Upper lobe of left lung (tissue), 6 donors: ENCODE measurements at regions not wholly inside any gene's neighbourhood (a gene's known extent, or its start where the extent isn't known, plus 50 kb on each side); places are given as distances from the start of the nearest gene placed in this dataset.

Experiments
- ATAC-seq, 2 donors: fragments of 200-7000 bp; cut with Tn5 transposase; one replicate each; pipeline ENCODE4 v1.9.1; 2022; ENCODE audit warnings: mild to moderate bottlenecking in 2 of 2, moderate library complexity in 2 of 2; ENCODE audit not compliant: low FRiP score in 2 of 2
- DNase-seq, 2 donors: peaks; one replicate each; pipeline ENCODE4 v3.0.0-alpha.2; 2019 to 2020
- H3K27ac ChIP-seq, 4 donors: fragments of 200-600 bp; sonication (generic); one replicate each; pipeline ENCODE4 v1.5.1; 2016 to 2019
- H3K27me3 ChIP-seq, 4 donors: fragments of 200-600 bp; sonication (generic); one replicate each; pipeline ENCODE4 v1.5.1; 2017 to 2019
- H3K36me3 ChIP-seq, 4 donors: fragments of 200-600 bp; sonication (generic); one replicate each; pipeline ENCODE4 v1.5.1; 2016 to 2019
- H3K4me1 ChIP-seq, 4 donors: fragments of 200-600 bp; sonication (generic); one replicate each; pipeline ENCODE4 v1.5.1; 2018 to 2019
- H3K4me3 ChIP-seq, 4 donors: fragments of 200-600 bp; sonication (generic); one replicate each; pipeline ENCODE4 v1.5.1; 2017 to 2019; ENCODE audit warnings: mild to moderate bottlenecking in 2 of 4, moderate library complexity in 1 of 4
- H3K9me3 ChIP-seq, 4 donors: fragments of 200-600 bp; sonication (generic); one replicate each; pipeline ENCODE4 v1.5.1; 2018 to 2019
- EP300 ChIP-seq, 4 donors: sonication (generic); formaldehyde crosslinking; IDR thresholded peaks; one replicate each; pipeline ENCODE4 v1.5.1; 2017; ENCODE audit warnings: antibody characterized with exemption in 4 of 4, control low read depth in 2 of 4
- POLR2A ChIP-seq, 4 donors: fragments of 450-650 bp; IDR thresholded peaks; one replicate each; pipeline ENCODE4 v1.5.1; 2016 to 2017; ENCODE audit warnings: antibody characterized with exemption in 4 of 4, mild to moderate bottlenecking in 2 of 4
- POLR2AphosphoS5 ChIP-seq, 2 donors: sonication (generic); formaldehyde crosslinking; IDR thresholded peaks; one replicate each; pipeline ENCODE4 v1.5.1; 2017; ENCODE audit warnings: antibody characterized with exemption in 2 of 2
- WGBS, 2 donors: methylation state at CpG; one replicate each; pipeline ENCODE4 v1.1.5; 2017 to 2018; 5-methylcytosine and 5-hydroxymethylcytosine counted together
- TF ChIP-seq, protein P1 (sequence below), 6 experiments: fragments of 450-650 bp in 4 of 6; fragments of 200-600 bp in 2 of 6; sonication (generic) in 2 of 6; IDR thresholded peaks; one replicate each; pipeline ENCODE4 v1.5.1; 2016 to 2019; ENCODE audit warnings: antibody characterized with exemption in 6 of 6
- donor health status: DM: no; HTN: no; CAD: no; lungs with moderate emphysema.
- donor health status: DM: no; HTN: yes; CAD: no; lungs with severe emphysema.

DNA sequence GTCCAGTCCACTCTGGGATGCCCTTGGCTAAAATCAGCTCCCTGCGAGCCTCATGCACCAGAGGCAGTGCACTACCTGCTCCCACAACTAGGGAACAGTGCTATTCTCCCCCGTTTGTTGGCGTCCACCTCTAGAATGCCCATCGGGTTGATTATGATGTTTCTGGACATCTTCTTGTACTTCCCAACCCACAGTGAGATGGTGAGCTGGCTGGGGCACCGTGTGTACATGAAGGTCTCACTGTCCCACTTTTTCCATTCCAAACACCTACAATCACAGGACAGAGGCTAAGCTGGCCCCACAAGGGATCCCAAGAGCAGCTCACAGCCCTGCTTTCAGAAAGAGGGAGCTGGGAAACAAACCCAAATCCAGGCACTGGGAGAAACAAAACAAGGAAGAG is 126.2 kb upstream of the ZNF92 start:
- ATAC-seq, result no peak
- TF ChIP-seq EP300 (IDR thresholded peaks at IDR 0.05) (no peak), POLR2AphosphoS5 (IDR thresholded peaks at IDR 0.05) (no peak), POLR2A (IDR thresholded peaks at IDR 0.05) (no peak)
- TF ChIP-seq, protein P1, sequence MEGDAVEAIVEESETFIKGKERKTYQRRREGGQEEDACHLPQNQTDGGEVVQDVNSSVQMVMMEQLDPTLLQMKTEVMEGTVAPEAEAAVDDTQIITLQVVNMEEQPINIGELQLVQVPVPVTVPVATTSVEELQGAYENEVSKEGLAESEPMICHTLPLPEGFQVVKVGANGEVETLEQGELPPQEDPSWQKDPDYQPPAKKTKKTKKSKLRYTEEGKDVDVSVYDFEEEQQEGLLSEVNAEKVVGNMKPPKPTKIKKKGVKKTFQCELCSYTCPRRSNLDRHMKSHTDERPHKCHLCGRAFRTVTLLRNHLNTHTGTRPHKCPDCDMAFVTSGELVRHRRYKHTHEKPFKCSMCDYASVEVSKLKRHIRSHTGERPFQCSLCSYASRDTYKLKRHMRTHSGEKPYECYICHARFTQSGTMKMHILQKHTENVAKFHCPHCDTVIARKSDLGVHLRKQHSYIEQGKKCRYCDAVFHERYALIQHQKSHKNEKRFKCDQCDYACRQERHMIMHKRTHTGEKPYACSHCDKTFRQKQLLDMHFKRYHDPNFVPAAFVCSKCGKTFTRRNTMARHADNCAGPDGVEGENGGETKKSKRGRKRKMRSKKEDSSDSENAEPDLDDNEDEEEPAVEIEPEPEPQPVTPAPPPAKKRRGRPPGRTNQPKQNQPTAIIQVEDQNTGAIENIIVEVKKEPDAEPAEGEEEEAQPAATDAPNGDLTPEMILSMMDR (IDR thresholded peaks at IDR 0.05), result no peak
- WGBS, 2 donors, result 88 to 89% methylated on average over 4 to 5 of the region's 5 CpGs
- Histone ChIP-seq H3K27me3 (no peaks in the 10 kb centered on the region), H3K9me3 (no peaks in the 10 kb centered on the region), H3K36me3 (no peaks in the 10 kb centered on the region), H3K27ac (no peak overlapping the region), H3K4me3 (no peak overlapping the region), H3K4me1 (peaks cover 0 to 11% (median 7%) of the 10 kb centered on the region in 4 donors)
- no peak for DNase-seq

DNA sequence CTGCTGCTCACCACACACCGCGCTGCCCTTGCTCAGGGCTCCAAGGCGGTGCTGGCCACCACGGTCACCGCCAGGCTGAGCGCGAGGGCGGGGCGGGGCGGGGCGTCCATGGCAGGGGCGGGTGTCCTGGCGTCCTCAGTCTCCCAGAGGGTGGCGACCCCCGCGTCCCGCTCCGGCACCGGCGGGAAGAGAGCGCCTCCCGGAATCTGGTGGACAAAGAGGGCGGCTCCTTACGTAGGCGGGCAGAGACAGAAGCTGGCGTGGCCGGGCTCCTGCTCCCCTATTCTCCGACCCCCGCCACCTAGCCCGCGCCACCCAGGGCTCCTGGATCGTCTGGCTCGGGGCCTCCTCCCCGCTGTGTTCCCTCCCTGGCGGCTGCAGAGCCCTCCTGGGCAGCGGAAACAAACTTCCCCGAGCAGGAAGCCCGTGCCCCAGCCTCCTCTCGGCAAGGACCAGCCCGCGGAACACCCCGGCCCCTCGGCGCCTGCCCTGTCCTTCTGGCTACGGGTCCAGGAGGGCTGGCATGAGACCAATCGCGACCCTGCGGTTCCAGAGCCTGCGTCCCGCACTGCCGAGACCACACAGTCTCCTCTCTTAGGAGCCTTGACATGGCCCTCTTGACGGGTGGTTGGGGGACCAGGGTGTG is 133.8 kb upstream of the ZNF92 start:
- no peaks in the 10 kb centered on the region for H3K27me3 ChIP-seq
- H3K36me3 ChIP-seq, result no peaks in the 10 kb centered on the region
- 1 to 3% methylated on average over 14 to 17 of the region's 52 CpGs for WGBS, 2 donors
- ATAC-seq, result peak; percentile 66 to 85
- H3K9me3 ChIP-seq, result no peaks in the 10 kb centered on the region
- peak overlapping the region in 2 of 4 donors; percentile 21 to 58 for H3K27ac ChIP-seq
- TF ChIP-seq, protein P1 (IDR thresholded peaks at IDR 0.05), result no peak
- TF ChIP-seq POLR2AphosphoS5 (IDR thresholded peaks at IDR 0.05) (no peak), EP300 (IDR thresholded peaks at IDR 0.05) (no peak), POLR2A (IDR thresholded peaks at IDR 0.05) (peak in 1 of 4 donors; percentile 6)
- peak; percentile 65 to 92 for DNase-seq
- H3K4me1 ChIP-seq, result peaks cover 0 to 10% (median 6%) of the 10 kb centered on the region in 4 donors
- H3K4me3 ChIP-seq, result peak overlapping the region; percentile 10 to 55 (median 48)

DNA sequence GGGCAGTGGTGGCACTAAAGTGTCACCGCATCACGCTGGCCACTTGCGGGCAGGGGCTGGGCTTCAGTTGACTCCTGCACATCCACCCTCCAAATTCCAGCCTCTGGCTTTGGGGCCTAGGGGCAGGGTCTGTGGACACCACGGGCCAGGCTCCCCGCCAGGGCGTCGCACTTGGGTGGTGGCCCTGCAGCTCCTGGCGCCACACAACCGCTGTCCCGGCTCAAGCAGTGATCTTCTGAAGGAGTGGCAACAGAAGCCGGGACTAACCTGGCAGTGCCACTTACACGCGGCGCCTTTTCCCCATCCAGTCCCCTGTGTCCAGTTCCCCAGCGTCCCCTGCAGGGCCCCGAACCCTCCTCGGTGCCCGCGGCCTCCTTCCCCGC is 134.3 kb upstream of the ZNF92 start:
- Histone ChIP-seq H3K27ac (peak overlapping the region in 2 of 4 donors; percentile 21 to 58), H3K4me3 (peak overlapping the region in 3 of 4 donors; percentile 43 to 55 (median 54)), H3K4me1 (peaks cover 0 to 10% (median 6%) of the 10 kb centered on the region in 4 donors), H3K9me3 (no peaks in the 10 kb centered on the region), H3K36me3 (no peaks in the 10 kb centered on the region), H3K27me3 (no peaks in the 10 kb centered on the region)
- TF ChIP-seq POLR2AphosphoS5 (IDR thresholded peaks at IDR 0.05), result no peak
- no peak for TF ChIP-seq EP300 (IDR thresholded peaks at IDR 0.05)
- TF ChIP-seq, protein P1 (IDR thresholded peaks at IDR 0.05), result no peak
- no peak for TF ChIP-seq POLR2A (IDR thresholded peaks at IDR 0.05)
- WGBS, 2 donors, result 14 to 44% methylated on average over 10 to 20 of the region's 20 CpGs
- no peak for ATAC-seq
- DNase-seq, result no peak

DNA sequence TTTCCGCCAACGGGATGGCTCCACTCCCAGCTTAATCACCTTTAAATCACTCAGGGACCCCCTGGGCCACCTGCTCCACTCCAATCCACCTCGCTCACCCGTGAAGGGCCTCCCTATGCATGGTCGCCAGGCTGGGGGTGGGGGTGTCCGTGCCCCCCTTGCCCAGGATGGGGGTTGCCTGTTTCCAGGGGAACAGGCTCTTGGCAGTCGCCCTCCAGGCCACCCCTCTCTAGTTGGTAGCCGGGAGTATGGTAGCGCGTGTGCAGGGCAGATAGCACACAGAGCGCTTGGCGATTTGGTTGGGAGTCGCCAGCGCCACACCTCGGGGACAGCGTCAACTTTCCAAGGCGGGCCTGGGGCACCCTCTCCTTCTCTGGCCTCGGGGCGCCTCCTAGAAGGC is 134.9 kb upstream of the ZNF92 start:
- no peaks in the 10 kb centered on the region for H3K9me3 ChIP-seq
- H3K27ac ChIP-seq, result no peak overlapping the region
- 96% methylated on average over 18 to 19 of the region's 19 CpGs for WGBS, 2 donors
- H3K36me3 ChIP-seq, result no peaks in the 10 kb centered on the region
- peak; percentile 5 to 20 for ATAC-seq
- H3K4me1 ChIP-seq, result peaks cover 0 to 10% (median 6%) of the 10 kb centered on the region in 4 donors
- H3K4me3 ChIP-seq, result no peak overlapping the region
- no peak for DNase-seq
- TF ChIP-seq EP300 (IDR thresholded peaks at IDR 0.05) (no peak), POLR2AphosphoS5 (IDR thresholded peaks at IDR 0.05) (no peak), POLR2A (IDR thresholded peaks at IDR 0.05) (no peak)
- TF ChIP-seq, protein P1 (IDR thresholded peaks at IDR 0.05), result no peak
- no peaks in the 10 kb centered on the region for H3K27me3 ChIP-seq

DNA sequence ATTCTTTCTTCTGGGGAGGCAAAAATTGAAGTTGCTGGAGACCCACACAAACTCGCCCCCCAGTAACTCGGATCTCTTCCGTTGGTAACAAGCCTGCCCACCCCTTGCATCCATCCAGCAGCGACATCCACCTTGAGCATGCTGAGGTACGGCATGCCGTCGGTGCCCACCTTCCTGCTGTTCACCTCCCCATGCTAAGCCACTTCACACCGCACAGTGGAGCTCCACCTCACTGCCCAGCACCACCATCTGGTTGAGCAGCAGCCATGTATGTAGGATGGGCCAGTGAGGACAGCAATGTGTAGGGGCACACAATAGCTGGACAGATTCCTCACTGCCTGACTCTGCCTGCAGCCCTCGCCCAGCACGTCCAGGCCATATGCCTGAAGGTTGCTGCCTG is 138.1 kb upstream of the ZNF92 start:
- WGBS, 2 donors, result 87% methylated on average over 10 of the region's 10 CpGs
- peaks cover 0 to 10% (median 6%) of the 10 kb centered on the region in 4 donors for H3K4me1 ChIP-seq
- H3K4me3 ChIP-seq, result no peak overlapping the region
- no peak overlapping the region for H3K27ac ChIP-seq
- H3K36me3 ChIP-seq, result no peaks in the 10 kb centered on the region
- H3K9me3 ChIP-seq, result no peaks in the 10 kb centered on the region
- H3K27me3 ChIP-seq, result no peaks in the 10 kb centered on the region
- DNase-seq (no peak), ATAC-seq (no peak)
- no peak for TF ChIP-seq POLR2AphosphoS5 (IDR thresholded peaks at IDR 0.05)
- TF ChIP-seq, protein P1 (IDR thresholded peaks at IDR 0.05), result no peak
- no peak for TF ChIP-seq POLR2A (IDR thresholded peaks at IDR 0.05)
- no peak for TF ChIP-seq EP300 (IDR thresholded peaks at IDR 0.05)
